ENCODE measurements at regions not wholly inside any gene's neighbourhood (a gene's known extent, or its start where the extent isn't known, plus 50 kb on each side); places are given as distances from the start of the nearest gene placed in this dataset.

GRCh38 chr22:48135592-48135991, 1373.1 kb downstream of the TBC1D22A start:
- Histone ChIP-seq H3K4me1 (ENCODE audit: insufficient read depth, low read length) (no peaks in the 10 kb centered on the region), H3K36me3 (ENCODE audit: insufficient read depth, low read depth, low read length) (no peaks in the 10 kb centered on the region), H3K27me3 (ENCODE audit: insufficient read depth, low read length) (no peaks in the 10 kb centered on the region), H3K9ac (ENCODE audit: low read depth, low read length) (no peak overlapping the region), H3K27ac (ENCODE audit: low read length) (no peak overlapping the region), H3K4me3 (ENCODE audit: low read length) (no peak overlapping the region), H3K9me3 (ENCODE audit: insufficient read depth, low read depth, low read length) (peaks cover 9% of the 10 kb centered on the region)

- Histone ChIP-seq H3K4me1 (ENCODE audit: insufficient read depth, low read length) (no peaks in the 10 kb centered on the region), H3K27me3 (ENCODE audit: insufficient read depth, low read length) (no peaks in the 10 kb centered on the region), H3K9me3 (ENCODE audit: insufficient read depth, low read depth, low read length) (no peaks in the 10 kb centered on the region), H3K4me3 (ENCODE audit: low read length) (no peak overlapping the region), H3K27ac (ENCODE audit: low read length) (no peak overlapping the region), H3K9ac (ENCODE audit: low read depth, low read length) (no peak overlapping the region), H3K36me3 (ENCODE audit: insufficient read depth, low read depth, low read length) (no peaks in the 10 kb centered on the region)
Observed at GRCh38 chr22:48125416-48125815, 1363.0 kb downstream of the TBC1D22A start.

- no peaks in the 10 kb centered on the region for H3K27me3 ChIP-seq (ENCODE audit: insufficient read depth, low read length)
- no peaks in the 10 kb centered on the region for H3K36me3 ChIP-seq (ENCODE audit: insufficient read depth, low read depth, low read length)
- H3K4me1 ChIP-seq (ENCODE audit: insufficient read depth, low read length), result no peaks in the 10 kb centered on the region
- no peaks in the 10 kb centered on the region for H3K9me3 ChIP-seq (ENCODE audit: insufficient read depth, low read depth, low read length)
- H3K4me3 ChIP-seq (ENCODE audit: low read length), result no peak overlapping the region
- no peak overlapping the region for H3K9ac ChIP-seq (ENCODE audit: low read depth, low read length)
- no peak overlapping the region for H3K27ac ChIP-seq (ENCODE audit: low read length)
Observed at GRCh38 chr22:48121984-48122383, 1359.5 kb downstream of the TBC1D22A start.

- Histone ChIP-seq H3K27me3 (ENCODE audit: insufficient read depth, low read length) (no peaks in the 10 kb centered on the region), H3K4me1 (ENCODE audit: insufficient read depth, low read length) (no peaks in the 10 kb centered on the region), H3K9me3 (ENCODE audit: insufficient read depth, low read depth, low read length) (no peaks in the 10 kb centered on the region), H3K27ac (ENCODE audit: low read length) (no peak overlapping the region), H3K4me3 (ENCODE audit: low read length) (no peak overlapping the region), H3K9ac (ENCODE audit: low read depth, low read length) (no peak overlapping the region), H3K36me3 (ENCODE audit: insufficient read depth, low read depth, low read length) (no peaks in the 10 kb centered on the region)
Observed at GRCh38 chr22:48118654-48119053, 1356.2 kb downstream of the TBC1D22A start.

- no peaks in the 10 kb centered on the region for H3K4me1 ChIP-seq (ENCODE audit: insufficient read depth, low read length)
- H3K9me3 ChIP-seq (ENCODE audit: insufficient read depth, low read depth, low read length), result no peaks in the 10 kb centered on the region
- H3K27ac ChIP-seq (ENCODE audit: low read length), result no peak overlapping the region
- H3K9ac ChIP-seq (ENCODE audit: low read depth, low read length), result no peak overlapping the region
- H3K36me3 ChIP-seq (ENCODE audit: insufficient read depth, low read depth, low read length), result no peaks in the 10 kb centered on the region
- no peak overlapping the region for H3K4me3 ChIP-seq (ENCODE audit: low read length)
- no peaks in the 10 kb centered on the region for H3K27me3 ChIP-seq (ENCODE audit: insufficient read depth, low read length)
Observed at GRCh38 chr22:48116871-48117270, 1354.4 kb downstream of the TBC1D22A start.

GRCh38 chr22:48112687-48113521, 1350.5 kb downstream of the TBC1D22A start:
- Histone ChIP-seq H3K9ac (ENCODE audit: low read depth, low read length) (no peak overlapping the region), H3K4me3 (ENCODE audit: low read length) (no peak overlapping the region), H3K27ac (ENCODE audit: low read length) (no peak overlapping the region), H3K27me3 (ENCODE audit: insufficient read depth, low read length) (no peaks in the 10 kb centered on the region), H3K9me3 (ENCODE audit: insufficient read depth, low read depth, low read length) (peaks cover 7% of the 10 kb centered on the region; the same call in 1 of the 2 replicates), H3K4me1 (ENCODE audit: insufficient read depth, low read length) (no peaks in the 10 kb centered on the region), H3K36me3 (ENCODE audit: insufficient read depth, low read depth, low read length) (no peaks in the 10 kb centered on the region)

- H3K27ac ChIP-seq (ENCODE audit: low read length), result no peak overlapping the region
- peaks cover 7% of the 10 kb centered on the region; the same call in 1 of the 2 replicates for H3K9me3 ChIP-seq (ENCODE audit: insufficient read depth, low read depth, low read length)
- no peaks in the 10 kb centered on the region for H3K27me3 ChIP-seq (ENCODE audit: insufficient read depth, low read length)
- H3K9ac ChIP-seq (ENCODE audit: low read depth, low read length), result no peak overlapping the region
- H3K4me1 ChIP-seq (ENCODE audit: insufficient read depth, low read length), result no peaks in the 10 kb centered on the region
- no peak overlapping the region for H3K4me3 ChIP-seq (ENCODE audit: low read length)
- no peaks in the 10 kb centered on the region for H3K36me3 ChIP-seq (ENCODE audit: insufficient read depth, low read depth, low read length)
Observed at GRCh38 chr22:48106715-48107259, 1344.3 kb downstream of the TBC1D22A start.

- Histone ChIP-seq H3K4me3 (ENCODE audit: low read length) (no peak overlapping the region), H3K27ac (ENCODE audit: low read length) (no peak overlapping the region), H3K9ac (ENCODE audit: low read depth, low read length) (no peak overlapping the region), H3K9me3 (ENCODE audit: insufficient read depth, low read depth, low read length) (peaks cover 7% of the 10 kb centered on the region; the same call in 1 of the 2 replicates), H3K27me3 (ENCODE audit: insufficient read depth, low read length) (no peaks in the 10 kb centered on the region), H3K4me1 (ENCODE audit: insufficient read depth, low read length) (no peaks in the 10 kb centered on the region), H3K36me3 (ENCODE audit: insufficient read depth, low read depth, low read length) (no peaks in the 10 kb centered on the region)
Observed at GRCh38 chr22:48106215-48106614, 1343.8 kb downstream of the TBC1D22A start.

- Histone ChIP-seq H3K4me3 (ENCODE audit: low read length) (no peak overlapping the region), H3K4me1 (ENCODE audit: insufficient read depth, low read length) (no peaks in the 10 kb centered on the region), H3K27me3 (ENCODE audit: insufficient read depth, low read length) (no peaks in the 10 kb centered on the region), H3K27ac (ENCODE audit: low read length) (no peak overlapping the region), H3K9me3 (ENCODE audit: insufficient read depth, low read depth, low read length) (peaks cover 7% of the 10 kb centered on the region; the same call in 1 of the 2 replicates), H3K9ac (ENCODE audit: low read depth, low read length) (no peak overlapping the region), H3K36me3 (ENCODE audit: insufficient read depth, low read depth, low read length) (no peaks in the 10 kb centered on the region)
Observed at GRCh38 chr22:48105259-48105658, 1342.8 kb downstream of the TBC1D22A start.

- no peaks in the 10 kb centered on the region for H3K36me3 ChIP-seq (ENCODE audit: insufficient read depth, low read depth, low read length)
- peaks cover 7% of the 10 kb centered on the region; the same call in 1 of the 2 replicates for H3K9me3 ChIP-seq (ENCODE audit: insufficient read depth, low read depth, low read length)
- H3K27ac ChIP-seq (ENCODE audit: low read length), result no peak overlapping the region
- no peaks in the 10 kb centered on the region for H3K27me3 ChIP-seq (ENCODE audit: insufficient read depth, low read length)
- no peak overlapping the region for H3K4me3 ChIP-seq (ENCODE audit: low read length)
- H3K9ac ChIP-seq (ENCODE audit: low read depth, low read length), result no peak overlapping the region
- H3K4me1 ChIP-seq (ENCODE audit: insufficient read depth, low read length), result no peaks in the 10 kb centered on the region
Observed at GRCh38 chr22:48104766-48105165, 1342.3 kb downstream of the TBC1D22A start.

GRCh38 chr22:48104102-48104738, 1341.8 kb downstream of the TBC1D22A start:
- Histone ChIP-seq H3K27me3 (ENCODE audit: insufficient read depth, low read length) (no peaks in the 10 kb centered on the region), H3K9ac (ENCODE audit: low read depth, low read length) (no peak overlapping the region), H3K4me3 (ENCODE audit: low read length) (no peak overlapping the region), H3K9me3 (ENCODE audit: insufficient read depth, low read depth, low read length) (peaks cover 7% of the 10 kb centered on the region; the same call in 1 of the 2 replicates), H3K36me3 (ENCODE audit: insufficient read depth, low read depth, low read length) (no peaks in the 10 kb centered on the region), H3K4me1 (ENCODE audit: insufficient read depth, low read length) (no peaks in the 10 kb centered on the region), H3K27ac (ENCODE audit: low read length) (no peak overlapping the region)

Data from iPS-20b (cell line).